ENCODE measurements at regions not wholly inside any gene's neighbourhood (a gene's known extent, or its start where the extent isn't known, plus 50 kb on each side); places are given as distances from the start of the nearest gene placed in this dataset.

DNA sequence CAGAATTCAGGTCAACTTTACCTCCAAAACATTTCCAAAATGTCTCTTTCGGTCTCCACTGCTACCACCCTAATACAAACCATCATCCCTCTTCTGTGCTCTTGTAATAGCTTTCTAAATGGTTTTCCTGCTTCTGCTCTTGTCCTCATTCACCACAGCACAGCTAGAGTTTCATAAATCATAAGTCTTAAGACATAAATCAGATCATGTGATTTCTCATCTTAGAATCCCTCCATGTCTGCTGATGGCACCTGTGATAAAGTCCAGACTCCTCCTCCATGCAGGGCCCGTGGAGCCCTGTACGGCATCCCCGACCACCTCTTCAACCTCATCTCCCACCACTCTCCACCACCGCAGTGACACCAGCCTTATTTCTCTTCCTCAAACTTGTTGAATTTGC, 212.3 kb upstream of the MKLN1 start:
- TF ChIP-seq POLR2AphosphoS5 (IDR thresholded peaks at IDR 0.05) (no peak), POLR2A (IDR thresholded peaks at IDR 0.05) (no peak)

Data from sigmoid colon (tissue), 4 donors.